Mesenchymal stem cell (in vitro differentiated cells and primary cell): ENCODE measurements at regions not wholly inside any gene's neighbourhood (a gene's known extent, or its start where the extent isn't known, plus 50 kb on each side); places are given as distances from the start of the nearest gene placed in this dataset.
A peak's percentile ranks its signal among the peaks of the same experiment; 100 is the strongest.

Experiments used
- DNase-seq: peaks from one replicate; pipeline ENCODE4 v3.0.0-alpha.2; 2013
- H2AFZ ChIP-seq: one replicate; pipeline ENCODE4 v1.6.1; 2013; ENCODE audit warnings: low read depth, mild to moderate bottlenecking, control low read depth, inconsistent platforms, low read length, moderate library complexity
- H2AK5ac ChIP-seq: 2 replicates; pipeline ENCODE4 v1.6.1; 2013; ENCODE audit warnings: low read length, moderate library complexity, mild to moderate bottlenecking, inconsistent platforms; ENCODE audit not compliant: severe bottlenecking
- H2BK120ac ChIP-seq: one replicate; pipeline ENCODE4 v1.6.1; 2013; ENCODE audit warnings: low read depth, mild to moderate bottlenecking, inconsistent platforms, low read length, moderate library complexity
- H2BK12ac ChIP-seq, 2 experiments: one replicate each; pipeline ENCODE4 v1.6.1; 2013; ENCODE audit warnings: inconsistent platforms in 2 of 2, low read length in 2 of 2, mild to moderate bottlenecking in 2 of 2, moderate library complexity in 2 of 2, control low read depth in 1 of 2
- H2BK15ac ChIP-seq: one replicate; pipeline ENCODE4 v1.6.1; 2013; ENCODE audit warnings: mild to moderate bottlenecking, low read depth, inconsistent platforms; ENCODE audit not compliant: poor library complexity, severe bottlenecking
- H2BK5ac ChIP-seq: 2 replicates; pipeline ENCODE4 v1.6.1; 2013; ENCODE audit warnings: low read depth, mild to moderate bottlenecking, low read length, control low read depth, inconsistent platforms; ENCODE audit not compliant: poor library complexity, severe bottlenecking
- H3K14ac ChIP-seq, 2 experiments: one replicate each; pipeline ENCODE4 v1.6.1; 2013; ENCODE audit warnings: inconsistent platforms in 2 of 2, low read length in 2 of 2, control low read depth in 1 of 2, mild to moderate bottlenecking in 1 of 2, moderate library complexity in 1 of 2
- H3K18ac ChIP-seq, 2 experiments: one replicate each; pipeline ENCODE4 v1.6.1; 2013; ENCODE audit warnings: inconsistent platforms in 2 of 2, low read length in 2 of 2, control low read depth in 1 of 2, low read depth in 1 of 2, mild to moderate bottlenecking in 1 of 2
- H3K23ac ChIP-seq, 2 experiments: one replicate each; pipeline ENCODE4 v1.6.1; 2013; ENCODE audit warnings: inconsistent platforms in 2 of 2, low read length in 2 of 2, mild to moderate bottlenecking in 2 of 2, moderate library complexity in 2 of 2, control low read depth in 1 of 2
- H3K27ac ChIP-seq: 2 replicates; pipeline ENCODE4 v1.5.1; 2013; ENCODE audit warnings: mild to moderate bottlenecking, moderate library complexity, low read length, control low read depth, inconsistent platforms; ENCODE audit not compliant: poor library complexity, severe bottlenecking
- H3K27me3 ChIP-seq, 2 experiments: 2 replicates each; pipeline versions ENCODE4 v1.6.1 to v1.7.0; 2013; ENCODE audit warnings: low read length in 2 of 2, mild to moderate bottlenecking in 2 of 2, moderate library complexity in 2 of 2, control low read depth in 1 of 2, inconsistent platforms in 1 of 2; ENCODE audit not compliant: control insufficient read depth in 1 of 2, insufficient read depth in 1 of 2
- H3K36me3 ChIP-seq, 2 experiments: 2 replicates each; pipeline versions ENCODE4 v1.6.1 to v1.7.0; 2013; ENCODE audit warnings: low read length in 2 of 2, control low read depth in 1 of 2, inconsistent platforms in 1 of 2, low read depth in 1 of 2, mild to moderate bottlenecking in 1 of 2; ENCODE audit not compliant: insufficient read depth in 2 of 2, control insufficient read depth in 1 of 2
- H3K4ac ChIP-seq, 2 experiments: one replicate each; pipeline ENCODE4 v1.6.1; 2013; ENCODE audit warnings: inconsistent platforms in 2 of 2, low read length in 2 of 2, mild to moderate bottlenecking in 2 of 2, moderate library complexity in 2 of 2, control low read depth in 1 of 2, low read depth in 1 of 2
- H3K4me1 ChIP-seq: 2 replicates; pipeline ENCODE4 v1.6.1; 2013; ENCODE audit warnings: low read depth, low read length, control low read depth; ENCODE audit not compliant: control insufficient read depth, insufficient read depth
- H3K4me2 ChIP-seq: 2 replicates; pipeline ENCODE4 v1.6.1; 2013; ENCODE audit warnings: low read length, mild to moderate bottlenecking, inconsistent platforms; ENCODE audit not compliant: poor library complexity, severe bottlenecking
- H3K4me3 ChIP-seq, 2 experiments: 2 replicates each; pipeline versions ENCODE4 v1.5.1 to v1.7.0; 2013; ENCODE audit warnings: low read length in 2 of 2, mild to moderate bottlenecking in 2 of 2, control low read depth in 1 of 2, low read depth in 1 of 2; ENCODE audit not compliant: insufficient read depth in 1 of 2
- H3K79me1 ChIP-seq: replicated peaks from 2 replicates; pipeline ENCODE4 v1.6.1; 2013; ENCODE audit warnings: mild to moderate bottlenecking, control low read depth, low read length, inconsistent platforms; ENCODE audit not compliant: poor library complexity, severe bottlenecking
- H3K9ac ChIP-seq: 2 replicates; pipeline ENCODE4 v1.7.0; 2013; ENCODE audit warnings: mild to moderate bottlenecking, low read length, moderate library complexity
- H3K9me3 ChIP-seq: 2 replicates; pipeline ENCODE4 v1.7.0; 2013; ENCODE audit warnings: mild to moderate bottlenecking, low read length; ENCODE audit not compliant: control insufficient read depth
- H4K8ac ChIP-seq: one replicate; pipeline ENCODE4 v1.6.1; 2013; ENCODE audit warnings: inconsistent platforms, mild to moderate bottlenecking, low read length, moderate library complexity
- H4K91ac ChIP-seq: one replicate; pipeline ENCODE4 v1.6.1; 2013; ENCODE audit warnings: mild to moderate bottlenecking, low read length, inconsistent platforms
- WGBS: methylation state at CpG from one replicate; pipeline ENCODE4 v1.1.7; 2013; ENCODE audit warnings: mixed read lengths; 5-methylcytosine and 5-hydroxymethylcytosine counted together

GRCh38 chr4:138868562-138868961 is 147.0 kb upstream of the NOCT start:
- no peak overlapping the region for H2BK120ac ChIP-seq
- H3K36me3 ChIP-seq: no peaks in the 10 kb centered on the region
- H2BK15ac ChIP-seq: no peak overlapping the region
- peaks cover 0 to 34% of the 10 kb centered on the region in 2 experiments for H3K27me3 ChIP-seq
- no peak overlapping the region for H3K4ac ChIP-seq
- no peak overlapping the region for H3K4me3 ChIP-seq
- no peak overlapping the region for H3K9ac ChIP-seq
- H3K4me1 ChIP-seq: peaks cover 5% of the 10 kb centered on the region
- no peak overlapping the region for H4K8ac ChIP-seq
- no peak overlapping the region for H3K4me2 ChIP-seq
- 45% methylated on average over 3 of the region's 3 CpGs for WGBS
- H3K14ac ChIP-seq: no peak overlapping the region
- no peaks in the 10 kb centered on the region for H3K79me1 ChIP-seq
- no peak overlapping the region for H3K27ac ChIP-seq
- H2BK5ac ChIP-seq: no peak overlapping the region
- DNase-seq: peak; percentile 80
- H3K9me3 ChIP-seq: no peaks in the 10 kb centered on the region
- no peak overlapping the region for H2AFZ ChIP-seq
- H3K18ac ChIP-seq: no peak overlapping the region
- H3K23ac ChIP-seq: no peak overlapping the region
- no peak overlapping the region for H2BK12ac ChIP-seq
- H4K91ac ChIP-seq: no peak overlapping the region
- no peak overlapping the region for H2AK5ac ChIP-seq

- Histone ChIP-seq H3K14ac (peak overlapping the region in 1 of 2 experiments; percentile 63), H3K4ac (no peak overlapping the region), H3K4me3 (no peak overlapping the region), H3K18ac (peak overlapping the region in 1 of 2 experiments; percentile 42), H4K8ac (peak overlapping the region; percentile 12), H3K4me1 (peaks cover 5% of the 10 kb centered on the region), H2BK5ac (no peak overlapping the region), H3K27me3 (peaks cover 0 to 24% of the 10 kb centered on the region in 2 experiments), H3K36me3 (no peaks in the 10 kb centered on the region), H3K23ac (no peak overlapping the region), H3K9ac (no peak overlapping the region), H3K27ac (no peak overlapping the region), H3K4me2 (no peak overlapping the region), H2BK15ac (no peak overlapping the region), H3K9me3 (no peaks in the 10 kb centered on the region), H2BK12ac (peak overlapping the region in 1 of 2 experiments; percentile 43), H3K79me1 (no peaks in the 10 kb centered on the region), H2BK120ac (no peak overlapping the region), H2AFZ (no peak overlapping the region), H4K91ac (peak overlapping the region; percentile 47), H2AK5ac (peak overlapping the region; percentile 4)
- 92% methylated on average over 6 of the region's 6 CpGs for WGBS
- no peak for DNase-seq
Observed at GRCh38 chr4:138867404-138867803, 148.2 kb upstream of the NOCT start.

- DNase-seq: no peak
- Histone ChIP-seq H3K23ac (no peak overlapping the region), H3K18ac (no peak overlapping the region), H3K79me1 (no peaks in the 10 kb centered on the region), H3K4me3 (no peak overlapping the region), H3K27me3 (peaks cover 0 to 24% of the 10 kb centered on the region in 2 experiments), H3K36me3 (no peaks in the 10 kb centered on the region), H3K4ac (no peak overlapping the region), H3K14ac (peak overlapping the region in 1 of 2 experiments; percentile 42), H2AK5ac (no peak overlapping the region), H2BK15ac (no peak overlapping the region), H4K91ac (no peak overlapping the region), H3K4me2 (no peak overlapping the region), H3K9ac (no peak overlapping the region), H2AFZ (no peak overlapping the region), H2BK120ac (no peak overlapping the region), H3K27ac (no peak overlapping the region), H3K4me1 (peaks cover 5% of the 10 kb centered on the region), H4K8ac (no peak overlapping the region), H2BK5ac (no peak overlapping the region), H2BK12ac (no peak overlapping the region), H3K9me3 (no peaks in the 10 kb centered on the region)
- 94% methylated on average over 2 of the region's 2 CpGs for WGBS
Observed at GRCh38 chr4:138866314-138866713, 149.3 kb upstream of the NOCT start.

GRCh38 chr4:138865765-138866164 is 149.8 kb upstream of the NOCT start:
- no peak overlapping the region for H3K4me3 ChIP-seq
- no peak overlapping the region for H3K4me2 ChIP-seq
- no peak overlapping the region for H3K27ac ChIP-seq
- no peaks in the 10 kb centered on the region for H3K79me1 ChIP-seq
- no peak overlapping the region for H3K4ac ChIP-seq
- H3K9me3 ChIP-seq: no peaks in the 10 kb centered on the region
- no peak overlapping the region for H2AFZ ChIP-seq
- no peak overlapping the region for H4K8ac ChIP-seq
- no peak overlapping the region for H3K23ac ChIP-seq
- H4K91ac ChIP-seq: no peak overlapping the region
- H3K14ac ChIP-seq: no peak overlapping the region
- WGBS: 100% methylated on average over 1 of the region's 8 CpGs
- H2BK15ac ChIP-seq: no peak overlapping the region
- H3K4me1 ChIP-seq: peaks cover 5% of the 10 kb centered on the region
- H2BK120ac ChIP-seq: no peak overlapping the region
- peaks cover 0 to 24% of the 10 kb centered on the region in 2 experiments for H3K27me3 ChIP-seq
- H3K9ac ChIP-seq: no peak overlapping the region
- no peak overlapping the region for H2BK5ac ChIP-seq
- no peaks in the 10 kb centered on the region for H3K36me3 ChIP-seq
- no peak overlapping the region for H3K18ac ChIP-seq
- DNase-seq: no peak
- H2AK5ac ChIP-seq: no peak overlapping the region
- H2BK12ac ChIP-seq: no peak overlapping the region
